Choroid plexus epithelial cell (primary cell): ENCODE measurements at regions not wholly inside any gene's neighbourhood (a gene's known extent, or its start where the extent isn't known, plus 50 kb on each side); places are given as distances from the start of the nearest gene placed in this dataset.
A peak's percentile ranks its signal among the peaks of the same experiment; 100 is the strongest.

Source experiments
- DNase-seq: peaks from one replicate; pipeline ENCODE4 v3.0.0-alpha.2; 2010; ENCODE audit warnings: low read depth
- H3K4me3 ChIP-seq: 2 replicates; pipeline ENCODE4 v1.5.1; 2011; ENCODE audit warnings: low read depth, mild to moderate bottlenecking, control low read depth, low read length, moderate library complexity
- TF ChIP-seq, protein P1 (sequence below): conservative IDR thresholded peaks from 2 replicates; pipeline ENCODE4 v1.5.1; 2011; ENCODE audit warnings: low read depth, mild to moderate bottlenecking, control low read depth, inconsistent platforms, low read length, moderate library complexity

DNA sequence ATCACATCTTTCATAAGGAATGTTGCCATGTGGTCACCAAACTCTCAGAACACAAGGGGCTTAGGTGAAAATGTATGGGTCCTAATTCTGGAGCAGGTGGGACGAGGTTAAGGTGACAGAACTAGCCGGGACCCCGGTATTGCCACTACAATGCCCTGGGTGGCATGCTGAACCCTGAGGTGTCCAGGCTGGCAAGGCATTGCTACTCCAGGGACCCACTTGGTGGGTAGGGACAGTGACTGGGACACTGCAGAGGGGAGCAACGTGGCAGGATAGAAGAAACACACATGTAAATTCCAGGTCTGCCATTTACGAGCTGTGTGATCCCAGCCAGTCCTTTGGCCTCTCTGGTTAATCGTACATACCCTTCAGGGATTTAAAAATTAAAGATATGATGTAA is 206.9 kb upstream of the MVB12B start:
- no peak for DNase-seq
- TF ChIP-seq, protein P1, sequence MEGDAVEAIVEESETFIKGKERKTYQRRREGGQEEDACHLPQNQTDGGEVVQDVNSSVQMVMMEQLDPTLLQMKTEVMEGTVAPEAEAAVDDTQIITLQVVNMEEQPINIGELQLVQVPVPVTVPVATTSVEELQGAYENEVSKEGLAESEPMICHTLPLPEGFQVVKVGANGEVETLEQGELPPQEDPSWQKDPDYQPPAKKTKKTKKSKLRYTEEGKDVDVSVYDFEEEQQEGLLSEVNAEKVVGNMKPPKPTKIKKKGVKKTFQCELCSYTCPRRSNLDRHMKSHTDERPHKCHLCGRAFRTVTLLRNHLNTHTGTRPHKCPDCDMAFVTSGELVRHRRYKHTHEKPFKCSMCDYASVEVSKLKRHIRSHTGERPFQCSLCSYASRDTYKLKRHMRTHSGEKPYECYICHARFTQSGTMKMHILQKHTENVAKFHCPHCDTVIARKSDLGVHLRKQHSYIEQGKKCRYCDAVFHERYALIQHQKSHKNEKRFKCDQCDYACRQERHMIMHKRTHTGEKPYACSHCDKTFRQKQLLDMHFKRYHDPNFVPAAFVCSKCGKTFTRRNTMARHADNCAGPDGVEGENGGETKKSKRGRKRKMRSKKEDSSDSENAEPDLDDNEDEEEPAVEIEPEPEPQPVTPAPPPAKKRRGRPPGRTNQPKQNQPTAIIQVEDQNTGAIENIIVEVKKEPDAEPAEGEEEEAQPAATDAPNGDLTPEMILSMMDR: no peak

DNA sequence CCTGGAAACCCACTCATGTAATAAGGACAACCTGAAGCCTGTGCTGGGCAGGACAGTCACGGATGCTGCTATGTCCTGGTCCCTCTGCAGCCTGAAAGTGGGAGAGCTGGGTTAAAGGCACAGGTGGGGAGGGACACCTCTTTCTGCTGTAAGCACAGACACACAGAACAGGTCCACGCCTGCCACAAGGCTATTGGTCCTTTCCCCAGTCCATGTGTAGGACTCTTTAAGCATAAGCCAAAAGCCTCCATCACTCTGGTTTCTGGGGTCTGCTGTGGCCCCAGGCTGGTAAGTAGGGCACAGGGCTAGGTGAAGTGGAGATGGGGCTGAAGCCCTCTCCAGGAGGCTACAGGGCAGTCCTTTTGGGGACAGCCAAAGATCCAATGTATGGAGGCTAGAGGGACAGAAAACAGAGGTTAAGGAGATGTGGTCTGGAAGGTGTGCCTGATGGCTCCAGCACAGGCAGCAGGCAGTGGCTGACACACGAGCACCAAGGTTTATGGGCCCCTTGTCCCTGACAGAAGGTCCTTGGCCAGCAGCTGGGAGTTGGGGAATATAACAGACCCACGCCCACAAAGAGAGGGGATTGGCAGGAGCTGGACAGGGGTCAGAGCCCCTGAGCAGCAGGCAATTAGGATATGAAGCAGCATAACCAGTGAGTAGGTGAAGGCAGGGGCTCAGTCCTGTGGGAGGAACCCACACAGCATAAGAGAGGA is 203.6 kb upstream of the MVB12B start:
- TF ChIP-seq, protein P1: no peak

More for the DNA sequence above, 206.9 kb upstream of the MVB12B start:
- no peak overlapping the region for H3K4me3 ChIP-seq

DNA sequence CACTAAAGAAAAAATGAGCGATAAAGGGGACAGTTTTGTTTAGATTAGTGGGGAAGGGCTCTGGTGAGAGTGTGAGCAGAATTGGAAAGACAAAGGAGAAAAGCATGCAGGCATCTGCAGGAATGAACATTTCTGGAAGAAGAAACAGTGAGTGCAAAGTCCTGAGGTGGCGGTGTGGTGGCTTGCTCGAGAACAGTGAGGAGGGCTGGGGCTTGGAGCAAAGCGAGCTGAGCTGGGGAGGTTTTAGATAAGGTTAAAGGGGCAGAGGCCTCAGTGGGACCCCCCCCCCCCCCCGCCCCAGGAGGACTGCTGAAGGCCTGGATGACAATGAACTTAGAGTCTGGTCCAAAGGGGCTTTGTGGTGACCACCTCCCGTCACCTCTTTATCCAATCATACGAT is 202.7 kb upstream of the MVB12B start:
- TF ChIP-seq, protein P1: no peak
- no peak overlapping the region for H3K4me3 ChIP-seq
- DNase-seq: no peak

More for the DNA sequence above, 203.6 kb upstream of the MVB12B start:
- no peak for DNase-seq
- no peak overlapping the region for H3K4me3 ChIP-seq

DNA sequence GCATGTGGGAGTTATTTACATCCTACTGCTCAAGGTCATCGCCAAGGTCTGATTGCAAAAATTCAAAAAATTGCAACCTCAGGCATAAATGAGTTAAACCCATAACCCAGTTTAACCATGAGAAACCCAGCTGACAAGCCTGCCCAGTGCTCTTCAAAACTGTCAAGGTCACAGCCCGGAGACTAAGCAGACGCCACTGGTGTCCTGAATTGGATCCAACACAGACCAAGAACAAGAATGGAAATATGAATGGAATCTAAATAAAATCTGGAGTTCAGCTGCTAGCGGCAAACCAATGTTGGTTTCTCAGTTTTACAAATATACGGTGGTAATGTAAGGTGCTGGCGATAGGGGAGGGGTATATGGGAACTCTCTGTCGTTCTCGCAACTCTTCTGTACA is 201.5 kb upstream of the MVB12B start:
- H3K4me3 ChIP-seq: no peak overlapping the region
- peak; percentile 18 for DNase-seq
- TF ChIP-seq, protein P1: no peak

DNA sequence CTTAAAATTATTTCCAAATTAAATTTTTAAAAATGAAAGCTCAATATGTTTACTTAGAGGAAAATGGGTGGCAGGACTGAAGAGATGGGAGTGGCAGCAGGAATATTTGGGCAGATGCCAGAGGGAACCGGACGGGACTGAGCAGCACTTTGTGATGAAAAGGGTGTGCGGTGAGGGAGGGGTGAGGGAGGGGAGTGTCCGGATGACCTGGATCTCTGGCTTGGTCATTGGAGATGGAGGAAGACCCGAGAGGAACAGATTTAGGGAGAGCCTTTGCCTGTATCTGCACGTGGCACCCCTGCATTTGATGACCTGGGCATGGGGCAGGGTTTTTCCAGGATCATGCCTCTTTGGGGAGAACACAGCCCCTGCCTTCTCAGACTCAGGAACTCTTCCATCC is 201.1 kb upstream of the MVB12B start:
- no peak overlapping the region for H3K4me3 ChIP-seq
- TF ChIP-seq, protein P1: no peak
- no peak for DNase-seq

DNA sequence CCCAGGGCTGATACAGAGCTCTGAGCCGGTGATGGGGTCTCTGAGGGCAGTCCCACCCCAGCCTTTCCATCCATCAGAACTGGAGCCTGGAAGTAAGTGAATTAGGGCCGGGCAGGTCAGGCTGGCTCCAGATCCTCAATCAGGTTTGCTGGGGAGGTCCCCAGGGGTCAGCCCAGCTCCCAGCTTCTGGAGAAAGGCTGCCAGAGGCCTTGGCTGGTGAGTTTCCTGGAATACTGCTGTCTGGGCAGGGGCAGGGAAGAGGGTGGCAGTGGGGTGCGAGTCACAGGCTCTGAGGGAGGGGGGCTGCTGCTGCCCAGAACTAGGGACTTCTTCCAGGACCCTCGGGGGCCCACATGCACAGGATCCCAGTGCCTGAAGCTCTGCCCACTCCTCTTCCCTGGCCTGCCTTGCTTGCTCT is 200.6 kb upstream of the MVB12B start:
- no peak overlapping the region for H3K4me3 ChIP-seq
- no peak for DNase-seq
- TF ChIP-seq, protein P1: no peak

DNA sequence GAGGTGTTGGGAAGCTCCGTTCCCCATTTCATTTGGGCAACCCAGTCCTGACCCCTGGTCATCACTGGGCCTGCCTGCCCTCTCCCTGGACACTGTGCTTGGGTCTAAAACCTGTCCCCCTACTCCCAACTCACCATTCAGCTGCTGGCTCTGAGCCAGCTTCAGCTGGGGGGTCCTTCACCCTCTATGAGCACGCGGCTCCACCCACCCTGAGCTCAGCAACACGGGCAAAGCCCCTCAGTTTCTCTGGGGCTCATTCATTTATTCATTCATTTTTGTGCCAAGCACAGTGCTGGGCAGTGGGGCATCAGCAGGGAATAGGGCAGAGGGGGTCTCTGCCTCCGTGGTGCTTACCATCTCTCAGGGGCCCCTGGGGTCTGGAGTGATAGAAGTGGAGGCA is 199.8 kb upstream of the MVB12B start:
- DNase-seq: no peak
- no peak overlapping the region for H3K4me3 ChIP-seq
- TF ChIP-seq, protein P1: no peak
